K562 (cell line): ENCODE measurements at regions not wholly inside any gene's neighbourhood (a gene's known extent, or its start where the extent isn't known, plus 50 kb on each side); places are given as distances from the start of the nearest gene placed in this dataset.
"Not testable (repeated sequence)": the region's sequence is repeated elsewhere in the genome, so short reads cannot be mapped to it uniquely, and the experiment has no call there.

Experiments used
- ATAC-seq: fragments of 200-7000 bp; cut with Tn5 transposase; 3 replicates; pipeline ENCODE4 v1.9.1; 2020; ENCODE audit warnings: moderate library complexity
- BruUV-seq: library from RNA; stranded (reverse); fragments of 400-500 nt; replicated peaks from 2 replicates; lab custom pipeline; 2021; lab: Mats Ljungman, UMichigan
- CTCF ChIA-PET: fragments of 300-600 bp; formaldehyde crosslinking; extraction: SDS; loops from one replicate; lab custom pipeline; 2021; ENCODE audit warnings: low intra/inter-chr PET ratio; lab: Yijun Ruan, JAX
- POLR2A ChIA-PET: fragments of 300-600, 350-650 bp; sonication (Branson Sonifier 250); formaldehyde crosslinking; extraction: SDS; loops from one replicate; lab custom pipeline; 2021; ENCODE audit warnings: antibody characterized with exemption, inconsistent platforms; lab: Yijun Ruan, JAX
- DNase-seq, 4 experiments: peaks; one replicate each; pipeline versions ENCODE4 v3.0.0 to v3.0.0-alpha.2; 2011 to 2018; ENCODE audit warnings: low spot score in 3 of 4, mixed read lengths in 3 of 4; ENCODE audit errors: extremely low read depth in 1 of 4
- FAIRE-seq: peaks from 2 replicates; lab custom pipeline; 2011; peaks lifted over from hg19 to GRCh38; lab: Jason Lieb, UNC
- H2AFZ ChIP-seq: 2 replicates; pipeline ENCODE4 v1.6.0; 2011; ENCODE audit warnings: low read depth, low read length, control low read depth, inconsistent platforms
- H3K27ac ChIP-seq: fragments of 200-600 bp; 3 replicates; pipeline ENCODE4 v1.8.0; 2011; ENCODE audit warnings: low read depth, mild to moderate bottlenecking, control low read depth, inconsistent platforms, low read length, moderate library complexity, mixed read lengths; ENCODE audit errors: extremely low read depth
- H3K27me3 ChIP-seq, 2 experiments: fragments of 300-600 bp in 1 of 2; 2 replicates in 1 of 2; 3 replicates in 1 of 2; pipeline versions ENCODE4 v1.6.0 to v1.8.0; 2011; ENCODE audit warnings: inconsistent platforms in 2 of 2, low read length in 2 of 2, mild to moderate bottlenecking in 1 of 2, mixed read lengths in 1 of 2, moderate library complexity in 1 of 2; ENCODE audit not compliant: control insufficient read depth in 2 of 2, insufficient read depth in 2 of 2
- H3K36me3 ChIP-seq: fragments of 300-600 bp; 3 replicates; pipeline ENCODE4 v1.8.0; 2011; ENCODE audit warnings: mild to moderate bottlenecking, low read length, inconsistent platforms; ENCODE audit not compliant: control insufficient read depth, insufficient read depth
- H3K4me1 ChIP-seq, 2 experiments: fragments of 200-600 bp in 1 of 2; replicated peaks in 1 of 2; 2 replicates in 1 of 2; 3 replicates in 1 of 2; pipeline versions ENCODE4 v1.5.1 to v1.8.0; 2011; ENCODE audit warnings: inconsistent platforms in 2 of 2, low read length in 2 of 2, mild to moderate bottlenecking in 1 of 2, mixed read lengths in 1 of 2, moderate library complexity in 1 of 2; ENCODE audit not compliant: control insufficient read depth in 2 of 2, insufficient read depth in 2 of 2
- H3K4me2 ChIP-seq: 2 replicates; pipeline ENCODE4 v1.6.1; 2011; ENCODE audit warnings: low read length, control low read depth, inconsistent platforms, mixed read lengths; ENCODE audit not compliant: insufficient read depth
- H3K4me3 ChIP-seq: fragments of 200-600 bp; sonication (generic), shearing (Covaris generic); 2 replicates; pipeline ENCODE4 v1.5.1; 2016; ENCODE audit warnings: control low read depth, inconsistent platforms
- H3K79me2 ChIP-seq: fragments of 200-600 bp; 3 replicates; pipeline ENCODE4 v1.8.0; 2011; ENCODE audit warnings: low read length, inconsistent platforms; ENCODE audit not compliant: control insufficient read depth, insufficient read depth
- H3K9ac ChIP-seq, 2 experiments: 2 replicates each; pipeline versions ENCODE4 v1.6.0 to v1.6.1; 2011; ENCODE audit warnings: low read depth in 2 of 2, low read length in 2 of 2, control low read depth in 1 of 2, inconsistent platforms in 1 of 2, mild to moderate bottlenecking in 1 of 2, mixed read lengths in 1 of 2; ENCODE audit not compliant: insufficient read depth in 1 of 2
- H3K9me1 ChIP-seq: one replicate; pipeline ENCODE4 v1.6.0; 2011; ENCODE audit warnings: inconsistent platforms, mild to moderate bottlenecking, low read length, moderate library complexity; ENCODE audit not compliant: control insufficient read depth, insufficient read depth
- H3K9me3 ChIP-seq: replicated peaks from 2 replicates; pipeline ENCODE4 v1.5.1; 2011; ENCODE audit warnings: low read depth, low read length, inconsistent platforms; ENCODE audit not compliant: control insufficient read depth, insufficient read depth
- H4K20me1 ChIP-seq: replicated peaks from 2 replicates; pipeline ENCODE4 v1.6.1; 2011; ENCODE audit warnings: low read length, inconsistent platforms, mixed read lengths; ENCODE audit not compliant: control insufficient read depth, insufficient read depth
- whole genome bisulfite sequencing: fragments of 100-300 bp; shearing (Covaris generic); methylation state at CpG from one replicate; pipeline ENCODE4 v1.1.6; 2016; ENCODE audit warnings: low coverage, mixed read lengths; ENCODE audit not compliant: insufficient coverage; ENCODE audit errors: missing lambda C conversion rate; 5-methylcytosine and 5-hydroxymethylcytosine counted together
- in situ Hi-C: fragments of 300-500 bp; cut with MboI; formaldehyde crosslinking; loops from 4 replicates; pipeline ENCODE4 v1.15.0; 2018; ENCODE audit warnings: inconsistent platforms, mixed read lengths
- intact Hi-C: fragments of 100-400 bp; cut with micrococcal nuclease; formaldehyde crosslinking; loops from 2 replicates; pipeline ENCODE4 v1.14.2; 2022

DNA sequence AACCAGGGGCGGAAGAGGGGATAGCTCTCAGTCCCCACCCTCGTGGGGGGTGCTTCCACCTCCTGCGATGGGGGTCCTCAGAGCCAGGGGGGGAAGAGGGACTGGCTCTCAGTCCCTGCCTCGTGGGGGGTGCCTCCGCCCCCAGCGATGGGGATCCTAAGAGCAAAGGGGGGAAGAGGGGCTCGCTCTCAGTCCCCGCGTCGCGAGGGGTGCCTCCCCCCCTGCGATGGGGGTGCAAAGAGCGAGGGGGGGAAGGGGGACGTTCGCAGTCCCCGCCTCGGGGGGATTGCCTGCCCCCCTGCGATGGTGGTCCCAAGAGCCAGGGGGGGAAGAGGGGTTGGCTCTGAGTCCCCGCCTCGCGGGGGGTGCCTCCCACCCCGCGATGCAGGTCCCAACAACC lies 159.9 kb downstream of the ATP6V0E2 start:
- H4K20me1 ChIP-seq, H3K4me2 ChIP-seq, DNase-seq, H3K79me2 ChIP-seq, CTCF ChIA-PET, H3K27me3 ChIP-seq, H3K27ac ChIP-seq, H3K9me1 ChIP-seq, H3K9ac ChIP-seq, H3K4me3 ChIP-seq, FAIRE-seq, H3K9me3 ChIP-seq, BruUV-seq, POLR2A ChIA-PET, H2AFZ ChIP-seq, intact Hi-C loops, H3K36me3 ChIP-seq, H3K4me1 ChIP-seq, ATAC-seq: not testable (repeated sequence)
- WGBS = 0% methylated on average over 5 of the region's 23 CpGs
- in situ Hi-C loops = loop anchor here (25.0 kb wide), 1 partner anchor 171 kb away; the partner anchor contains the start of gene ATP6V0E2

DNA sequence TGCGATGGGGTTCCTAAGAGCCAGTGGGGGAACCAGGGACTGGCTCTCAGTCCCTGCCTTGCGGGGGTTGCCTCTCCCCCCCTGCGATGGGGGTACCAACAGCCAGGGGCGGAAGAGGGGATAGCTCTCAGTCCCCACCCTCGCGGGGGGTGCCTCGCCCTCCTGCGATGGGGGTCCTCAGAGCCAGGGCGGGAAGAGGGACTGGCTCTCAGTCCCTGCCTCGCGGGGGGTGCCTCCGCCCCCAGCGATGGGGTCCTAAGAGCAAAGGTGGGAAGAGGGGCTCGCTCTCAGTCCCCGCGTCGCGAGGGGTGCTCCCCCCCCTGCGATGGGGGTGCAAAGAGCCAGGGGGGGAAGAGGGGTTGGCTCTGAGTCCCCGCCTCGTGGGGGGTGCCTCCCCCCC lies 162.0 kb downstream of the ATP6V0E2 start:
- BruUV-seq, H3K79me2 ChIP-seq, FAIRE-seq, H3K27me3 ChIP-seq, H3K27ac ChIP-seq, H3K9me3 ChIP-seq, H2AFZ ChIP-seq, POLR2A ChIA-PET, DNase-seq, intact Hi-C loops, CTCF ChIA-PET, H3K4me3 ChIP-seq, ATAC-seq, H3K36me3 ChIP-seq, H3K9ac ChIP-seq, H3K9me1 ChIP-seq, H3K4me1 ChIP-seq, H3K4me2 ChIP-seq, H4K20me1 ChIP-seq: not testable (repeated sequence)
- in situ Hi-C loops = loop anchor here (25.0 kb wide), 1 partner anchor 173 kb away; the partner anchor contains the start of gene ATP6V0E2
- 30% methylated on average over 11 of the region's 21 CpGs for WGBS

DNA sequence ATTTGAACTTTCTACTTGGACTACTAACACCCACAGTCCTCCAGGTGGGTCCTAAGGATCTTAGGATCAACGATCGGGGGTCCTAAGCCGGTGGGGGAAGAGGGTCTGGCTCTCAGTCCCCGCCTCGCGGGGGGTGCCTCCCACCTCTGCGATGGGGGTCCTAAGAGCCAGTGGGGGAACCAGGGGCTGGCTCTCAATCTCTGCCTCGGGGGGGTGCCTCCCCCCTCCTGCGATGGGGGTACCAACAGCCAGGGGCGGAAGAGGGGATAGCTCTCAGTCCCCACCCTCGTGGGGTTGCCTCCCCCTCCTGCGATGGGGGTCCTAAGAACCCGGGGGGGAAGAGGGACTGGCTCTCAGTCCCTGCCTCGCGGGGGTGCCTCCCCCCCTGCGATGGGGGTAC lies 165.3 kb downstream of the ATP6V0E2 start:
- POLR2A ChIA-PET, H3K27ac ChIP-seq, intact Hi-C loops, H3K27me3 ChIP-seq, H3K4me3 ChIP-seq, ATAC-seq, CTCF ChIA-PET, BruUV-seq, H3K9ac ChIP-seq, H3K36me3 ChIP-seq, H3K9me1 ChIP-seq, H3K4me1 ChIP-seq, H3K79me2 ChIP-seq, FAIRE-seq, H4K20me1 ChIP-seq, DNase-seq, H3K9me3 ChIP-seq, H3K4me2 ChIP-seq, H2AFZ ChIP-seq: not testable (repeated sequence)
- WGBS = 8% methylated on average over 10 of the region's 16 CpGs
- in situ Hi-C loops = loop anchor here (25.0 kb wide), 1 partner anchor 177 kb away; the partner anchor contains the start of gene ATP6V0E2

DNA sequence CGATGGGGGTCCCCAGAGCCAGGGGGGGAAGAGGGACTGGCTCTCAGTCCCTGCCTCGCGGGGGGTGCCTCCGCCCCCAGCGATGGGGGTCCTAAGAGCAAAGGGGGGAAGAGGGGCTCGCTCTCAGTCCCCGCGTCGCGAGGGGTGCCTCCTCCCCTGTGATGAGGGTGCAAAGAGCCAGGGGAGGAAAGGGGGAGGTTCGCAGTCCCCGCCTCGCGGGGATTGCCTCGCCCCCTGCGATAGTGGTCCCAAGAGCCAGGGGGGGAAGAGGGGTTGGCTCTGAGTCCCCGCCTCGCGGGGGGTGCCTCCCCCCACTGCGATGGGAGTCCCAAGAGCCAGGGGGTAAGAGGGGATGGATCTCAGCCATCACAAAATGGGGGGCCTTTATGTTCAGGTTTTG lies 168.5 kb downstream of the ATP6V0E2 start:
- H3K9me1 ChIP-seq, FAIRE-seq, H4K20me1 ChIP-seq, H3K9ac ChIP-seq, CTCF ChIA-PET, H3K36me3 ChIP-seq, H3K27me3 ChIP-seq, H3K4me3 ChIP-seq, H3K4me2 ChIP-seq, intact Hi-C loops, ATAC-seq, H3K79me2 ChIP-seq, H3K9me3 ChIP-seq, POLR2A ChIA-PET, BruUV-seq, H3K27ac ChIP-seq, H2AFZ ChIP-seq, DNase-seq, H3K4me1 ChIP-seq: not testable (repeated sequence)
- in situ Hi-C loops = loop anchor here (25.0 kb wide), 1 partner anchor 180 kb away; the partner anchor contains the start of gene ATP6V0E2
- WGBS = 0% methylated on average over 1 of the region's 20 CpGs
